Heart left ventricle (tissue), 16 donors: ENCODE measurements at regions not wholly inside any gene's neighbourhood (a gene's known extent, or its start where the extent isn't known, plus 50 kb on each side); places are given as distances from the start of the nearest gene placed in this dataset.

ENCODE experiments used
- ATAC-seq, 4 donors: fragments of 200-7000 bp; cut with Tn5 transposase; one replicate each; pipeline ENCODE4 v1.9.1; 2020 to 2022; ENCODE audit warnings: moderate library complexity in 4 of 4, mild to moderate bottlenecking in 3 of 4, moderate number of reproducible peaks in 1 of 4
- DNase-seq, 5 donors: peaks; one replicate each; pipeline ENCODE4 v3.0.0-alpha.2; 2020
- H3K27ac ChIP-seq, 12 donors: fragments of 200-600 bp; sonication (generic) in 4 of 12; one replicate each; pipeline versions ENCODE4 v1.5.0 to v1.8.0; 2016 to 2022; ENCODE audit warnings: mild to moderate bottlenecking in 2 of 12
- H3K27me3 ChIP-seq, 9 donors: fragments of 200-600 bp; sonication (generic) in 2 of 9; one replicate each; pipeline versions ENCODE4 v1.5.1 to v1.8.0; 2016 to 2022; ENCODE audit warnings: mild to moderate bottlenecking in 3 of 9
- H3K36me3 ChIP-seq, 9 donors: fragments of 200-600 bp; sonication (generic) in 2 of 9; one replicate each; pipeline versions ENCODE4 v1.5.0 to v1.8.0; 2018 to 2022; ENCODE audit warnings: mild to moderate bottlenecking in 2 of 9
- H3K4me1 ChIP-seq, 12 donors: fragments of 200-600 bp; sonication (generic) in 4 of 12; one replicate each; pipeline versions ENCODE4 v1.5.0 to v1.8.0; 2016 to 2022; ENCODE audit warnings: mild to moderate bottlenecking in 3 of 12
- H3K4me3 ChIP-seq, 12 donors: fragments of 200-600 bp; sonication (generic) in 4 of 12; one replicate each; pipeline versions ENCODE4 v1.5.0 to v1.8.0; 2017 to 2022; ENCODE audit warnings: mild to moderate bottlenecking in 9 of 12, moderate library complexity in 4 of 12
- H3K9me3 ChIP-seq, 12 donors: fragments of 200-600 bp; sonication (generic) in 4 of 12; one replicate each; pipeline versions ENCODE4 v1.5.0 to v1.8.0; 2016 to 2022; ENCODE audit warnings: mild to moderate bottlenecking in 1 of 12
- POLR2A ChIP-seq, 2 donors: fragments of 450-650 bp; IDR thresholded peaks; one replicate each; pipeline ENCODE4 v1.6.1; 2017; ENCODE audit warnings: antibody characterized with exemption in 2 of 2, mild to moderate bottlenecking in 2 of 2, moderate library complexity in 2 of 2
- WGBS, 4 donors: extraction: QIAGEN DNeasy Blood & Tissue Kit in 2 of 4; methylation state at CpG; one replicate each; pipeline versions ENCODE4 v1.1.5 to v1.1.7; 2013 to 2018; 5-methylcytosine and 5-hydroxymethylcytosine counted together
- intact Hi-C, 10 donors: fragments of 100-400 bp; cut with DNase I; formaldehyde crosslinking; loops; one replicate each; pipeline versions ENCODE4 v1.11.1 to v1.14.2; 2022
- TF ChIP-seq, protein P1 (sequence below), 12 donors: fragments of 200-600 bp; sonication (generic) in 4 of 12; IDR thresholded peaks; one replicate each; pipeline versions ENCODE4 v1.5.0 to v1.8.0; 2018 to 2022; ENCODE audit warnings: antibody characterized with exemption in 12 of 12, mild to moderate bottlenecking in 5 of 12
- donor health status: ischemic (EF 13 %, LVEDD 7.1; RV severe dilation, severe dysfunction).
- donor health status: healthy with polysubstance abuse.
- donor health status: DM: no; HTN: yes; CAD: no.
- donor health status: DM: no; HTN: no; CAD: no.
- donor health status: ischemic (EF 25% LVEDD 6.9; RV normal size, moderate dysfunction).
- donor health status: ischemic (EF 25% LVEDD 5.7; RV mildly dilated, moderate dysfunction).
- donor health status: healthy.
- donor health status: DM: yes; HTN: yes; CAD: no.
- donor health status: ischemic (EF 35%, LVEDD 5.7; RV mildly dilated, moderate dysfunction).
- donor health status: nonischemic (EF 11% LVEDD 7.7; RV severe dilation, severe dysfunction).
- donor health status: DM: yes; HTN: yes; CAD: no.
- donor health status: PGD.
- donor health status: ischemic (EF 29% LVEDD 5.4; RV normal size, mild dysfunction).
- donor health status: nonischemic (EF 23%, LVEDD 6.1; RV moderate dilation, normal function).

DNA sequence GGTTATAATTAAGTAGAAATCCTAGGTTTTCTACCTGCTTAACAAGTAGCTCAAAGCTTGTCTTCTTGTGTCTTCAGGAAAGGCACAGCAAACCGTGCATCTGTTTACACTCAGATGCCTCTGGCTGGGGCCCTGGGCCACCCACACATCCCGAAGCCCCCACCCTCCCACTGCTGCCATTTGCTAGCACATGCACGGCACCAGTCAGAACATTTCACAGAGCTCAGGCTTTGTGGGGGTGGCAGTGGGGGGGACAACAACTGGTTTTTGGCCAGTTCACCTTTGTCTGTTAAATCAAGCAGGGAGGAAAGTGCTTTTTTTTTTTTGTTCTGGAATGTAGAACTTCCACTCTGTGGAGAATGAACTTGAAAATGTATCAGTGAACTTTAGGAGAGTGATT lies 77.7 kb downstream of the LINC00237 start:
- TF ChIP-seq, protein P1, sequence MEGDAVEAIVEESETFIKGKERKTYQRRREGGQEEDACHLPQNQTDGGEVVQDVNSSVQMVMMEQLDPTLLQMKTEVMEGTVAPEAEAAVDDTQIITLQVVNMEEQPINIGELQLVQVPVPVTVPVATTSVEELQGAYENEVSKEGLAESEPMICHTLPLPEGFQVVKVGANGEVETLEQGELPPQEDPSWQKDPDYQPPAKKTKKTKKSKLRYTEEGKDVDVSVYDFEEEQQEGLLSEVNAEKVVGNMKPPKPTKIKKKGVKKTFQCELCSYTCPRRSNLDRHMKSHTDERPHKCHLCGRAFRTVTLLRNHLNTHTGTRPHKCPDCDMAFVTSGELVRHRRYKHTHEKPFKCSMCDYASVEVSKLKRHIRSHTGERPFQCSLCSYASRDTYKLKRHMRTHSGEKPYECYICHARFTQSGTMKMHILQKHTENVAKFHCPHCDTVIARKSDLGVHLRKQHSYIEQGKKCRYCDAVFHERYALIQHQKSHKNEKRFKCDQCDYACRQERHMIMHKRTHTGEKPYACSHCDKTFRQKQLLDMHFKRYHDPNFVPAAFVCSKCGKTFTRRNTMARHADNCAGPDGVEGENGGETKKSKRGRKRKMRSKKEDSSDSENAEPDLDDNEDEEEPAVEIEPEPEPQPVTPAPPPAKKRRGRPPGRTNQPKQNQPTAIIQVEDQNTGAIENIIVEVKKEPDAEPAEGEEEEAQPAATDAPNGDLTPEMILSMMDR (IDR thresholded peaks at IDR 0.05) = no peak
- TF ChIP-seq POLR2A (IDR thresholded peaks at IDR 0.05) = no peak
- no peak overlapping the region for H3K27ac ChIP-seq
- ATAC-seq (no peak), DNase-seq (no peak)
- H3K27me3 ChIP-seq = peaks cover 0 to 28% (median 0%) of the 10 kb centered on the region in 9 donors
- H3K9me3 ChIP-seq = no peaks in the 10 kb centered on the region
- 12 to 20% (median 20%) methylated on average over 3 of the region's 3 CpGs for WGBS, 4 donors
- H3K4me3 ChIP-seq = no peak overlapping the region
- intact Hi-C loops = no loop called here
- H3K4me1 ChIP-seq = no peaks in the 10 kb centered on the region
- H3K36me3 ChIP-seq = no peaks in the 10 kb centered on the region

DNA sequence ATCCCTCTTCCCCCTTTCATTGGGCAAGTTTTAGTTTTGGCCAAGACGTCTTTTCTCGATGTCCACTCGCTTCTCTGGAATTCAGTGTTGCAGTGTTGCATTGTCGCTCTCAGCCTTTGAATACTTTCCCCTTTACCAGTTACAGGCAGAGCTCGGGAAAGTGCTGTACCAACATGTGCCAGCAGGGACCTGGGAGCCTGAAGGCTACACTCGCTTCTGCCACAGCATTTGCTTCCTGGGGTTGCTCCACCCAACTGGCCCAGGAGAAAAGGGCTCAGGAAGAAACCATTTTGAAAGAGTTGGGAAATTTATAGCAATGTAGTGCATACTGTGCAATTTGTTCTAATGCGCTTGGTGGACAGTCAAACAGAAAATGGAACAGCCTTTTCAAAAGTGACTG lies 78.6 kb downstream of the LINC00237 start:
- H3K4me1 ChIP-seq = no peaks in the 10 kb centered on the region
- 57 to 61% (median 59%) methylated on average over 7 of the region's 7 CpGs for WGBS, 4 donors
- H3K27ac ChIP-seq = no peak overlapping the region
- H3K4me3 ChIP-seq = no peak overlapping the region
- intact Hi-C loops = no loop called here
- no peaks in the 10 kb centered on the region for H3K9me3 ChIP-seq
- DNase-seq (no peak), ATAC-seq (no peak)
- H3K36me3 ChIP-seq = no peaks in the 10 kb centered on the region
- H3K27me3 ChIP-seq = peaks cover 0 to 28% (median 5%) of the 10 kb centered on the region in 9 donors
- no peak for TF ChIP-seq POLR2A (IDR thresholded peaks at IDR 0.05)
- TF ChIP-seq, protein P1 (IDR thresholded peaks at IDR 0.05) = no peak

DNA sequence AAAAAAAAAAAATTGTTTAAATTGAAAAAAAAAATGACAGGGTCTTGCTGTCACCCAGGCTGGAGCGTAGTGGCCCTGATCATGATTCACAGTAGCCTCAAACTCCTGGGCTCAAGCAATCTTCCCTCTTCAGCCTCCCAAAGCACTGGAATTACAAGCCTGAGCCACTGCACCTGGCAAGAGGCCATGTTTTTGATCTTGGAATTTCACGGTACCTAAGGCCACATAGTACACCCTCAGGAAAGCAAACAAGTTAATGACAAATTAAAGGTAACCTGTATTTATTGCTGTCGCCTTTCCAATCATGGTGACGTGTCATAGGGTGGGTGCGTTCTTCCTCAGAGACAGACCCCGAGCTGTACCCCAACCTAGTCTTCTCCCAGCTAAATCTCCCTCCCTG lies 79.2 kb downstream of the LINC00237 start:
- H3K27ac ChIP-seq = no peak overlapping the region
- WGBS, 4 donors = 83 to 91% (median 89%) methylated on average over 6 of the region's 6 CpGs
- intact Hi-C loops = no loop called here
- DNase-seq = no peak
- H3K4me1 ChIP-seq = no peaks in the 10 kb centered on the region
- H3K9me3 ChIP-seq = no peaks in the 10 kb centered on the region
- TF ChIP-seq, protein P1 (IDR thresholded peaks at IDR 0.05) = no peak
- TF ChIP-seq POLR2A (IDR thresholded peaks at IDR 0.05) = no peak
- no peaks in the 10 kb centered on the region for H3K36me3 ChIP-seq
- H3K4me3 ChIP-seq = no peak overlapping the region
- H3K27me3 ChIP-seq = peaks cover 0 to 28% (median 3%) of the 10 kb centered on the region in 9 donors
- ATAC-seq = no peak

DNA sequence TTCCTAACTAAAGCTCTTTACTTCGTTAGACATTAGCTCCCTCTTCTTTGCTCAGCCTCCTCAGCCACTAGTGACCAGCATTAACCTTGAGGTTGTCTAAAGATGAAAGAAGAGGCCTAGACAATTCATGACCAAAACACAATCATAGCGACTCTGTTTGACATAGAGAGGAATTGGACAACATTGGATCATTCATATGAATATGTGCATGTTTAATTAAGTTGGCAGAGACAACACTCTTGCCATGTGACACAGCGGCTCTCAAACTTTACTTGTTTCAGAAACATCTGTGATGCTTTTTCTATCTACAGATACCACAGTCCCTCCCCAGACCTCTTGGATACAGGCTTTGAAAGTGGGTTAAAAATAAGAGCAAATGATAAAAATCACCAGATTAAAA lies 81.7 kb downstream of the LINC00237 start:
- Histone ChIP-seq H3K36me3 (no peaks in the 10 kb centered on the region), H3K27me3 (peaks cover 8 to 42% (median 21%) of the 10 kb centered on the region in 9 donors), H3K4me1 (peaks cover 0 to 3% (median 0%) of the 10 kb centered on the region in 12 donors), H3K27ac (no peak overlapping the region), H3K4me3 (no peak overlapping the region), H3K9me3 (no peaks in the 10 kb centered on the region)
- intact Hi-C loops = no loop called here
- TF ChIP-seq, protein P1 (IDR thresholded peaks at IDR 0.05) = no peak
- no peak for TF ChIP-seq POLR2A (IDR thresholded peaks at IDR 0.05)
- 80 to 87% (median 83%) methylated on average over 3 of the region's 3 CpGs for WGBS, 4 donors
- ATAC-seq (no peak), DNase-seq (no peak)
